Stimulated activated naive CD4-positive, alpha-beta T cell treated with Interleukin-2 at 50 U/mL for 16 hours (primary cell): ENCODE measurements at regions not wholly inside any gene's neighbourhood (a gene's known extent, or its start where the extent isn't known, plus 50 kb on each side); places are given as distances from the start of the nearest gene placed in this dataset.

Experiments used
- DNase-seq: peaks from one replicate; lab custom pipeline; 2025; lab: John Stamatoyannopoulos, UW

DNA sequence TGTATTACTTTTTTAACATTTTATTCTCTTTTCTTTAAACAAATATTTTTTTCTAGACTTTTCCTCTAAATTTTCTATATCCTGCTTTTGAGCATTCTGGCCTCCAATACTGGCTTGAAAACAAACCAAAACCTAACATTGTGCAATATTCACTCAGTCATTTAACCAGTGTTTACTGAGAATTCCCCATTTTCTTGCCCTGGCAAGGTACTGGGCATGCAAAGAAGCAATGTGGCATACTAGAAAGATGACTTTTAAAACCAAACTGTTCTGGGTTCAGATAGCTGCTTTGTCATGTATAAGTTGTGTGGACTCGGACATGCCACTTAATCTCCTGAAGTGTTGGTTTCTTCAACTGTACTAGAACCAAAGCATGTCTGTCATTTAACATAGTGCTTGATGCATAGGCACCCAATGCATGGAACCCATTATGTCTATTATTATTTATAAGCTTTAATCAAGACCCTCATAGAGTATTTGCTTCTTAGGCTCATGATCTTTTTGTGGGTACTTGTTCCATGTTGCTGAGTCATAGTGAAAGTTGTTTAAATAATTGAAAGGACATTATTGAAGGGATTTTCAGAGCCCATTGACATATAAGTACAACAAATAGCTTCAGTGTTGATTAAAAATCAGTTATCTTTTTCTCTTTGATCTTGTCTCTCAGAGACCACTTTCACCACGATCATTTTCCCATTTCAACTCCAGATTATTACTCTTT is 185.4 kb upstream of the OSR1 start:
- DNase-seq: no peak

DNA sequence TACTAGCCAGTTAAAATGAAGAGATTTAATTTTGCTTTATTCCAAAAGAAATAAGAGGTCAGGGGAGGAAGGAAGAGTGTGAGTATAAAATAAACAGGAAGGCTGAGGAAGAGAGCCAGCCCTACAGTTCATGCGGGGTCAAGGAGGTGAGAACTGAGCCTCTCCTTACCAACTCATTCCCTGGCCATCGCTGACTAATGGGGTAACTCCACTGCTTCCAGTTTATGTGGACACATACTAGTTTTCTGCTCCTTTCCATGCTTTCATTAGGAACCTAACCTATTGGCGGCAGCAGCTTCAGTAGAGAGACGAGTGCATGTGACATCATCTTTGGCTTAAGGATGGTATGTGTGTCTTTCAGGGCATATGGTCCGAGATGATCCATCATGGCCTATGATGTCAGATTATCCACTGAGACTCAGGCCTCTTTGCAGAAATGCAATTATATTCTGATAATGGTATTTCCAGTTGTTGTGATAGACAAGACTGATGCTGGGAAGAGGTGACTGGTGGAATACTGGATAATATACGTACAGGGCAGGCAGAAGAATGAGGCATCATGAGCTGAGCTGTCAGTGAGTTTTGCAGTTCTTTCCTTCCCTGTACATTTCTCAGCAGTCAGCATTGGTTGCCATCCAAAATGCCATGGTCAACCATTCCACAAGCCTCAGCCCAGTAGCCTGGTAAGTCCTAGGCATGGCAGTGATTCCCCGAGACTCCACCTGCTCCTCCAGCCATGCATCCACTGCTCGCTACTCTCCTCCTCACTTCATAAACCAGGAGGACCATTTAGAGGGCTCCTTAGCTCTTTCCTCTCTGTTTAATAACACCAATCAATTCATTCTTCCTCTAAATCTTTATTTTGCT is 184.6 kb upstream of the OSR1 start:
- DNase-seq: no peak

GRCh38 chr2:19541884-19542283 is 183.5 kb upstream of the OSR1 start:
- DNase-seq: no peak

DNA sequence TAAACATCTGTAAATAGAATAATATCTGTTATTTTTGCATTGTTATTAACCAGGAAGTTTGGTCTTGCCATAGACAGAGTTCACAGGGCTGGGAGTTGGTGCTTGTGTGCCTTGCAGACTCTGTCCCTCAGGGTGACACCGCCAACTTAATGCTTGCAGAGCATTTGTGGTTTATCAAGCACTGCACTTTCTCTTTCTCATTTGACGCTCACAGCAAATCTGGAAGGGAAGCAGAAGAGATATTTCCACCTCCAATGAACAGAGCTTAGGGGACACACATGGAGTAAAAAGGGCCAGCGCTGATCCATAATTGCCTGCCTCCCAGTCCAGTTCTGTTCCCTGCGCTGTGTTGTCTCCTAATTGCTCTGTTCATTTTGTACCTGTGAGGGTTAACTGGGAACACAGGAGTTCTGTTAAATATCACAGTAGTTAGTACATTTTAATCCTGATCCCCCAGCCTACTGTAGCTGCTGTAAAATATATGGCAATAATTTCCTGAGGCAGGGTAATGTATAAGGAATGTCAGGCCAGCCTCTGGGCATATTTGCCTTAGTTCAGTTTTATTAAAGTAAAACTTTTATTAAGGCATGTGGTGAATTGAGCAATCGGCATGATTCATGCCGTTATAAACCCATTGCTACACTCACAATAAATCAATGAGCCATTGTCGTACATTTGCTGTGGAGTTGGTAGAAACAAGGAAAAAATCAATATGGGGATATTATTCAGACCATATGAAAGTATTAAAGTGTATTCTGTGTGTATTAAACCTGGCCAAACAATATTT is 182.5 kb upstream of the OSR1 start:
- DNase-seq: no peak

DNA sequence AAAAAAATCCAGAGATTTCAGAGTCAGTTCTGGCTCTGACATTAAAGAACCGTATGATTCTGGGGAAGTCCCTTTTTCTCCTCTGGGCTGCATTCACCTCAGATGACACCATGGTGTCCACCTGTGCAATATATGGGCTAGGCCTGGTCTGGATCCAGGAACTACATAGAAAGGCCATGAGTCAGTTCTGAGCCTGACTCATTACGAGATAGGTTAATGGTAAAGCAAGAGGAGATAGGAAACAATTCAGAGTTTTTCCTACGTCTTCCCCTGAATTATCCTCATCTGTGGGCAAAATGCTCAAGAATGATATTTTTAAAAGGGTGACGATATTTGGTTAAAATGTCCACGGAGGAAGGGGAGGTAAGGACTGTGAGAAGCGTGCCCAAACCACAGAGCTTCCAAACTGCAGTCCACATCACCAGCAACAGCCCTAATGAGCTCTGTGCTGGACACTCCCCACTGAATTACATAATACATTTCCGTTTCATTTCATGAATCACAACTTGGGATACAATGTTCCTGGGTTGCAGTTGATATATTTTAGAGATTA is 180.1 kb upstream of the OSR1 start:
- DNase-seq: no peak

DNA sequence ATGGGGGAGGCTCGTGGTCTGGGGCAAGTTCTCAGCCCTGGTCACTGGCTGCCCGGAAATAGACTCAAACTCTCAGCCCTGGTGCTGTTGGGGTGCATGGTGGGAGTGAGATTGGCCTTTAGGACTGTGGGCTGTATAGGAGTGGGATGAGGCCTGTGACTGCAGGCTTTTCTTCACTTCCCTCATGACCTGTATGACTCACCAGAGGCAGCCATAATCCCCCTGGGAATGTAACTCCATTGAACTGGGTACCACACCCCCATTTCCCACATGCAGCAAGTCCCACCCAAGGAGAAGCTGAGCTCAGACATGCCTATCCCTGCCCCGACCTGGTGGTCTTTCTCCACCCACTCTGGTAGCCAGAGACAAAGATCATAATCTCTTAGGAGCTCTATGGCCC is 177.7 kb upstream of the OSR1 start:
- no peak for DNase-seq

DNA sequence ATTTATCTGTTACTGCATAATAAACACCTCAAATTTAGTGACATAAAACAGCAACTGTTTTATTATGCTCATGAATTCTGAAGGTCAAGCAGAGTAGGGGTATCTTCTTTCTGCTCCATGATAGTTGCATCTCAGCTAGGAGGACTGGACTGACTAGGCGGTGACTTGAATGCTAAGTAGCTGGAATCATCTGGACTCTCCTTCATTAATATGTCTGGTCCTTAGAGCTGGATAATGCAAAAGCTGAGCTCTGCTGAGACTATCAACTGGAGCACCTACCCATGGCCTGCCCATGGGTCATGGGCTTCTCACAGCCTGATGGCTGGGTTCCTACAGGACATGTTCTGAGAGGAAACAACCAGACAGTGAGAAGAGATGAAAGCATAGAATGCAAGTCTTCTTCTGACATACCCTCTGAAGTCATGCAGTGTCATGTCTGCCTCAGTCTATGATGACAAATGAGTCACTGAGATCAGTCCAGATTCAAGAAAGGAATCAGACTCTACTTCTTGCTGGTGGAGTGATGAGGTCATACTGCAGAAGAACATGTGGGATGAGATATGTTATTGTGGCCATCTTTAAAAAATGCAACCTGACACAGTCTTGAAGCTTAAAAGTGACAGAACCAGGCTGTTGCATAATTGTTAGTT is 174.2 kb upstream of the OSR1 start:
- DNase-seq: no peak

DNA sequence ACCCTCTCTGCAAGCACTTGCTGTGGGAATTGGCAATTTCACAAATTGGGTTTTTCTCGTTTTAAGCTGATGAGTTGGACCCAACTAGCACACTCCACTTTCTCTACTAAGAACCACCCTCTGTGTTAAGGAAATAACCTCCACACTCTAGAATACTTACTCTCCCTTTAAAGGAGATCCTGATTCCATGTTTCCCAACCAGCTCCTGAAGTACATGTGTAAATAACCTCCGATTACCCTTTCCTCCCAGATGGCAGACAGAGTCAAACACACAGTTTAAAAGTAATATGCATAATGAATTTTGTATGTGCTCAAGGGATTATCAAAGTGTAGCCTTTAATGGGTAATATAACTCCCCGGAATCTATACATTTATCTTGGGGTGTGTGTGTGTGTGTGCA is 171.3 kb upstream of the OSR1 start:
- no peak for DNase-seq

DNA sequence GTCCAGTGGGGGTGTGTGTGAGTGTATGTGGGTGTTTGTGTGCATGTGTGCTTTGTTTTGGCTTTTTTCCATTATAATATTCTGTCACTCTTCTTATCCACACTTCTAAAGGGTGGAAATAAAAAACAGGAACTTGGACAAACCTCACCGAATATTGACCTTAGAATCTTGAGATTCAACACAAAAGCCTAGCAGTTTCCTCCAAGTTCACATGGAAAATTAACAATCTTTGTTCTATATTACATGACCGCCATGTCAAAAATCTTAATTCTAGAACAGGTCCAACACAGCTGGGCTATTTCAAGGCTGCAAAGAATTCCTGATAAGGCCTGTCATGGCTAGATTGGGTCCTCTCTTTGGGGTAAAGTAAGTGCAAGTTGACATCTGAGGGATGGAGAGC is 169.3 kb upstream of the OSR1 start:
- DNase-seq: no peak

DNA sequence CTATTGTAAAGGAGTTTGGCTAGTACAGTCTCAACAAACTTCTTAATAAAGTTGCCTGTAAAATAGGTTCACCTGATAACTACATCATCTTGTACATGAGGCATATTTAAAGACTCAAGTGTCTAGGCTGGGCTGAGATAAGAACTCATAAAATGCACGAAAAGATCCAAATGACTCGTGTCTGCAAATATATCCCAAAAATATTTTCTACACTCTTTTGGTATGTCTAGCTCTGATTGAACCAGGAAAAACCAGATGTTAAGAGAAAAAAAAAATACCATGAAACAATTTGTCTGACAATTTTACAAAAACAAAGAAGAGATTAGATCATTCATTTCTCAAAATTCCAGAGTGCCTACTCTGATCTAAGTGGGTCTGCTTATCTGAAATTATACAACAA is 166.9 kb upstream of the OSR1 start:
- DNase-seq: no peak

GRCh38 chr2:19519045-19519444 is 160.6 kb upstream of the OSR1 start:
- no peak for DNase-seq

DNA sequence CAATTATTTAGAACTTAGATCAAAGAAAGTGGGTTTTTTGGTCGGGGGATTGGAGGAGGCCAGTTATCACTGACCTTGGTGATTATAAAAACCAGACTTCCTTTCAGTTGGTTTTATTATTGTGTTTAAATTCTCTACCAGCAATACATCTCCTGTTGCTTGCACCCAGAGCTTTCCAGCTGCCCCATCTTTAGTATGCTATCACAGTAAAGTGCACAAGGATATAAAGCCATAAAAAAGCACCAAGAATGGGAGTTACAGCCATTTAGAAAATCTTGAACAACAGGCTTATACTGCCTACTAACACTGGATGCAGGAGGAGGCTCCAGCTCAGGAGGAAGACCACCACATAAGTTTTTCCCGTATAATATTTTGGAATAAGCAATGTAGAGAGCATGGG is 148.7 kb upstream of the OSR1 start:
- DNase-seq: no peak

DNA sequence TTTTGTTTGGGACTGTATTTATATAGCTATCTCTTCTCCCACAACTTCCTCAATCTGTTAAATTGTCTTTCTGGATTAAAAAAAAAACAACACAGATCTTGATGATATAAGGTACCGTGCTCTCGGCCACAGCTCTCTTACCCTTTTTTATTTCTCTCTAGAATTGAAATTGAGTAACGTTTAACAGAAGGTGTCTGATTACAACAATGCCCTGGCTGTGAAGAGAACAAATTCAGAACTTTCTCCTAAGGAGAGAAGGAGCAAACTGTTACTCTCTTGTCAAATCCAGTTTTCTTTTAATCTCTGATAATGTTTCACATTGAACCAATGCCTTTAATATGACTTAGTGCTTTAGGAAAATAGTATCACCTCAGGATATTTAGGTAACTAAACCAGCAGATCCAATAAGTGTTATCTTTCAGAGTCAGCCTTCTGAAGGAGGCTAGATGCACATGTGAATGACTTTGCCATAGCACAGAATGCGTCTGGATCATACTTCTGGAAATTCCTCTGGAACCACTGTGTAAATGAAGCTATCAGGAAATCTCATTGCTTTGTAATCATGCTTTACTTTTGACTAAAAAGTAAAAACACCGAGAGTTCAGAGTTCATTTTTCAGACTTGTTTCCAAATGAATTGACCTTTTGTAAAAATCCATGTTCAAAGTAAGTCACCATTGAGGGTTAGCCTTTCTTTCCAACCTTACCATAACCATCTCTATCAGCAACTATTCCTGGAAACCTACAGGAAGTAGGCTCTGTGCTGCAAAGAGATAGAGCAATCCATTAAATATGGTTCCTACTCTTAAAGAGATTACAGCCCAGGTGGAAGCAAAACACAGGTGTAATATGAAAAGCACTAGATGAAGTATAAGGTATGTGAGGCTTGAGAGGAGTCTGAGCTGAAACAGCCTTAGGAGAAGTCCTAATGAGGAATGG is 147.0 kb upstream of the OSR1 start:
- DNase-seq: no peak

DNA sequence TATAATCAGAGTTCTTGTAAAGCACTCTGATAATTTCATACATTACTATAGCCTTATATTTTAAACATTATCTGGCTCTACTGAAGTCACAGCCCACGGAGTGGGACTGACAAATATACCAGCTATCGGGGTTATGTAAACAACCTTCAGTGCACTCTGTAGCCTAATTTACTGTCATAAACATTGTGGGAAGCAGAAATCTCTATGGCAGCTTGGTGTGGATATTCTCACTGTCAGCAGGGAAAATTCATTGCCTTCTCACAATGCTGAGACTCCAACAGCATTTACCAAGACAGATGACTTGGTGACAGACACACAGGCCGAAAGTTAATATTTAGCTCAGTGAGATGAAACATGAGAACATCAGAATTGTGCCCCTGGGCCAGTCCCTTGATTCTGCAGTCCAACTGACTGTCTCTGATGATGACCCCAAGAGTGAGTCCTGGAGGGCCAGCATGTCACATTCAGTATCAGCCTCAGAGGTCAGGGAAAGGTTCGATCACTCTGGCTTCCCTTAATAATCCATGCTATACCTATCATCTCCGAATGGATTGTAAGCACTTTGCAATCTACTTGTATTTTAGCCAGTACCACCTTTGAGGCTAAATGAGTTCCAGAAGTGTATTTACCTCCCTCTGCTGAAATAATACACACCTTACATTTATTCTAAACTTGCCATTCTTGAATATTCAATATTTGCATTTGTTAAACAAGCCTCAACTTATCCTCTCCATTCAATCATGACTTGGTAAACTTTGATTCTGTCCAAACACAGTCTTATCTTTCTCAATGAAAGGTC is 146.2 kb upstream of the OSR1 start:
- no peak for DNase-seq

GRCh38 chr2:19503915-19504314 is 145.5 kb upstream of the OSR1 start:
- DNase-seq: no peak

GRCh38 chr2:19503406-19503805 is 145.0 kb upstream of the OSR1 start:
- DNase-seq: no peak

GRCh38 chr2:19500126-19500525 is 141.7 kb upstream of the OSR1 start:
- DNase-seq: no peak

DNA sequence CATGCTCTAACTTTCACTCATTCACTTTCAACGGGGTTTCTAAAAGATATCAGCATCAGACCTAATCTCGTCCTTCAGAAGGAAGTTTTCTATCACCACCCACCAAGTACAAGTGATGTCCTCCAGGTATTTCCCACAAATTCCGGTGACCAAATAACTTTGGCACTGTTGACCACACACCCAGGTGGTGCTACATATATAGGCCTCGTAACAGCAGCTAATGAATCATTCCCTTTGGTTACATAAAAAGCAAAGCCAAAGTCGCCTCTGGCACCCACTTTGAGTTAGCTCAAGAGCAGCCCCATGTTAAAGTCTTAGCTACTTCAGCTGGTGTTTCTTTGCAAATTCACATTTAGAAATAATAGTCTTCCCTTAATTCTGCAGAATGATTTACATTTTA is 138.2 kb upstream of the OSR1 start:
- no peak for DNase-seq

GRCh38 chr2:19494241-19494640 is 135.8 kb upstream of the OSR1 start:
- DNase-seq: no peak

DNA sequence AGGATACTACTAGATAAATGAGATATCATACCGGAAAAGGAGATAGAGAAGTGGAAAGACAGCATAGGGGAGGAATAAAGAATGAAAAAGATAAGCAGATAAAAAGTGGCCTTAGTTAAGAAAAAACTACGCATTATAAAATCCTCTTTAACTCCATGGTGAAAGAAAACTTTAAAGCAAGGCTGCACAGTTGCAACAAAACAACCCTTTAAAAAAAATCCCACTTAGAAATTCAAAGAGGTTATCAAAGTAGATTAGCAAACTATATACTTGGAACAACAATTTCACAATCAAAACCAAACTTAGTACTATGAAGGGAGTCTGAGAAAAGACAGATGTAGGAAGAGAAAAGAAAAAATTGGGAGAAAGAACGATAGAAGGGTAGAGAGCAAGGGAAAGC is 133.4 kb upstream of the OSR1 start:
- no peak for DNase-seq
